A673 (cell line): ENCODE measurements at regions not wholly inside any gene's neighbourhood (a gene's known extent, or its start where the extent isn't known, plus 50 kb on each side); places are given as distances from the start of the nearest gene placed in this dataset.

Experiments
- BruUV-seq: library from RNA; stranded (reverse); fragments of 400-500 nt; replicated peaks from 2 replicates; lab custom pipeline; 2021; lab: Mats Ljungman, UMichigan
- CTCF ChIA-PET: fragments of 300-600 bp; sonication (Branson Sonifier 250); formaldehyde crosslinking; loops from one replicate; lab custom pipeline; 2022; ENCODE audit warnings: antibody characterized with exemption; lab: Charles Lee
- POLR2A ChIA-PET: fragments of 300-600 bp; sonication (Branson Sonifier 250); formaldehyde crosslinking; loops from one replicate; lab custom pipeline; 2022; ENCODE audit warnings: antibody characterized with exemption; ENCODE audit not compliant: low non-redundant PET; lab: Charles Lee
- DNase-seq: peaks from one replicate; pipeline ENCODE4 v3.0.0-alpha.2; 2015; ENCODE audit warnings: low spot score
- H3K27ac ChIP-seq: fragments of 200-600 bp; sonication (generic); 2 replicates; pipeline ENCODE4 v1.5.1; 2016; ENCODE audit warnings: mixed run types, low read depth, mild to moderate bottlenecking, mixed read lengths, antibody characterized with exemption, low read length; ENCODE audit not compliant: poor library complexity, severe bottlenecking
- H3K27me3 ChIP-seq: fragments of 200-600 bp; sonication (generic); replicated peaks from 2 replicates; pipeline ENCODE4 v1.6.1; 2017; ENCODE audit warnings: mixed run types, low read depth, mild to moderate bottlenecking, mixed read lengths, antibody characterized with exemption, low read length; ENCODE audit not compliant: insufficient read depth, poor library complexity
- H3K36me3 ChIP-seq: fragments of 200-600 bp; sonication (generic); 2 replicates; pipeline ENCODE4 v1.6.1; 2016; ENCODE audit warnings: mixed run types, mild to moderate bottlenecking, mixed read lengths, antibody characterized with exemption, low read length; ENCODE audit not compliant: insufficient read depth, poor library complexity, severe bottlenecking
- H3K4me1 ChIP-seq: fragments of 200-600 bp; sonication (generic); 2 replicates; pipeline ENCODE4 v1.6.1; 2017; ENCODE audit warnings: mixed run types, mild to moderate bottlenecking, mixed read lengths, antibody characterized with exemption, low read length; ENCODE audit not compliant: insufficient read depth, poor library complexity, severe bottlenecking
- H3K4me3 ChIP-seq: fragments of 200-600 bp; sonication (generic); 2 replicates; pipeline ENCODE4 v1.5.1; 2016; ENCODE audit warnings: low read depth, mixed run types, mild to moderate bottlenecking, mixed read lengths, low read length; ENCODE audit not compliant: poor library complexity, severe bottlenecking
- H3K9me3 ChIP-seq: fragments of 200-600 bp; sonication (generic); 2 replicates; pipeline ENCODE4 v1.6.1; 2016; ENCODE audit warnings: mixed run types, low read depth, mild to moderate bottlenecking, mixed read lengths, antibody characterized with exemption, low read length; ENCODE audit not compliant: poor library complexity, severe bottlenecking
- CTCF ChIP-seq: fragments of 300-800, 200-600 bp; sonication (generic); conservative IDR thresholded peaks from 2 replicates; pipeline ENCODE4 v1.5.1; 2017; ENCODE audit warnings: low read depth, mild to moderate bottlenecking, antibody characterized with exemption, low read length, moderate library complexity, mixed read lengths
- EZH2 ChIP-seq: fragments of 200-600 bp; sonication (generic); IDR thresholded peaks from 2 replicates; pipeline ENCODE4 v1.6.1; 2017; ENCODE audit warnings: borderline replicate concordance, low read depth, mild to moderate bottlenecking, mixed read lengths, antibody characterized with exemption, low read length; ENCODE audit not compliant: poor library complexity, severe bottlenecking
- intact Hi-C: fragments of 100-400 bp; cut with micrococcal nuclease; formaldehyde crosslinking; loops from one replicate; pipeline ENCODE4 v1.10.0; 2022; ENCODE audit not compliant: unreplicated experiment

GRCh38 chr12:111171345-111171744 lies 197.6 kb downstream of the PHETA1 start:
- intact Hi-C loops = loop anchor here (10.0 kb wide), 1 partner anchor 137 kb away; the partner anchor contains the start of gene CUX2
- no peak overlapping the region for H3K27ac ChIP-seq
- no peaks in the 10 kb centered on the region for H3K4me1 ChIP-seq
- no peaks in the 10 kb centered on the region for H3K9me3 ChIP-seq
- no peak overlapping the region for H3K4me3 ChIP-seq
- H3K36me3 ChIP-seq = no peaks in the 10 kb centered on the region
- H3K27me3 ChIP-seq = no peaks in the 10 kb centered on the region
- ChIA-PET CTCF (no interaction called here), POLR2A (no interaction called here)
- DNase-seq = no peak
- no peak for TF ChIP-seq CTCF
- no peak for TF ChIP-seq EZH2
- no TSS peak for BruUV-seq

GRCh38 chr12:111170543-111170942 lies 198.4 kb downstream of the PHETA1 start:
- Histone ChIP-seq H3K4me3 (no peak overlapping the region), H3K36me3 (no peaks in the 10 kb centered on the region), H3K27me3 (no peaks in the 10 kb centered on the region), H3K4me1 (no peaks in the 10 kb centered on the region), H3K27ac (no peak overlapping the region), H3K9me3 (no peaks in the 10 kb centered on the region)
- no peak for TF ChIP-seq EZH2
- TF ChIP-seq CTCF = no peak
- intact Hi-C loops = loop anchor here (10.0 kb wide), 1 partner anchor 136 kb away; the partner anchor contains the start of gene CUX2
- CTCF ChIA-PET = no interaction called here
- no peak for DNase-seq
- POLR2A ChIA-PET = interaction anchor here (0.6 kb wide), 1 partner anchor 23 kb away, joined by 7 read pairs; no protein-coding TSS in a partner anchor
- no TSS peak for BruUV-seq

- DNase-seq = no peak
- no TSS peak for BruUV-seq
- no peaks in the 10 kb centered on the region for H3K27me3 ChIP-seq
- intact Hi-C loops = no loop called here
- ChIA-PET CTCF (no interaction called here), POLR2A (no interaction called here)
- no peak overlapping the region for H3K4me3 ChIP-seq
- TF ChIP-seq CTCF (no peak), EZH2 (no peak)
- H3K9me3 ChIP-seq = no peaks in the 10 kb centered on the region
- no peak overlapping the region for H3K27ac ChIP-seq
- H3K4me1 ChIP-seq = no peaks in the 10 kb centered on the region
- no peaks in the 10 kb centered on the region for H3K36me3 ChIP-seq
These were observed 199.4 kb downstream of the PHETA1 start for GRCh38 chr12:111169456-111169855.
